A549 (cell line): ENCODE measurements at regions not wholly inside any gene's neighbourhood (a gene's known extent, or its start where the extent isn't known, plus 50 kb on each side); places are given as distances from the start of the nearest gene placed in this dataset.

Experiments
- CEBPB ChIP-seq, 2 experiments: fragments of >200 bp in 1 of 2; sonication (Bioruptor Twin) in 1 of 2; formaldehyde crosslinking in 1 of 2; IDR thresholded peaks; 2 replicates each; pipeline ENCODE4 v1.6.1; 2012 to 2016
- RAD21 ChIP-seq, 2 experiments: fragments of >200 bp in 1 of 2; sonication (Bioruptor Twin) in 1 of 2; formaldehyde crosslinking in 1 of 2; IDR thresholded peaks in 1 of 2; conservative IDR thresholded peaks in 1 of 2; 2 replicates in 1 of 2; 3 replicates in 1 of 2; pipeline ENCODE4 v1.6.1; 2012 to 2018; ENCODE audit warnings: inconsistent platforms in 1 of 2
- RFX5 ChIP-seq: fragments of 450-650 bp; IDR thresholded peaks from 2 replicates; pipeline ENCODE4 v1.7.1; 2014; ENCODE audit warnings: antibody characterized with exemption, mild to moderate bottlenecking, moderate library complexity
- SREBF2 ChIP-seq: fragments of 450-650 bp; IDR thresholded peaks from 2 replicates; pipeline ENCODE4 v1.6.1; 2014; ENCODE audit warnings: mild to moderate bottlenecking, moderate library complexity
- TF ChIP-seq, protein P1 (sequence below): fragments of >200 bp; sonication (Bioruptor Twin); formaldehyde crosslinking; IDR thresholded peaks from 3 replicates; pipeline ENCODE4 v1.5.1; 2016

DNA sequence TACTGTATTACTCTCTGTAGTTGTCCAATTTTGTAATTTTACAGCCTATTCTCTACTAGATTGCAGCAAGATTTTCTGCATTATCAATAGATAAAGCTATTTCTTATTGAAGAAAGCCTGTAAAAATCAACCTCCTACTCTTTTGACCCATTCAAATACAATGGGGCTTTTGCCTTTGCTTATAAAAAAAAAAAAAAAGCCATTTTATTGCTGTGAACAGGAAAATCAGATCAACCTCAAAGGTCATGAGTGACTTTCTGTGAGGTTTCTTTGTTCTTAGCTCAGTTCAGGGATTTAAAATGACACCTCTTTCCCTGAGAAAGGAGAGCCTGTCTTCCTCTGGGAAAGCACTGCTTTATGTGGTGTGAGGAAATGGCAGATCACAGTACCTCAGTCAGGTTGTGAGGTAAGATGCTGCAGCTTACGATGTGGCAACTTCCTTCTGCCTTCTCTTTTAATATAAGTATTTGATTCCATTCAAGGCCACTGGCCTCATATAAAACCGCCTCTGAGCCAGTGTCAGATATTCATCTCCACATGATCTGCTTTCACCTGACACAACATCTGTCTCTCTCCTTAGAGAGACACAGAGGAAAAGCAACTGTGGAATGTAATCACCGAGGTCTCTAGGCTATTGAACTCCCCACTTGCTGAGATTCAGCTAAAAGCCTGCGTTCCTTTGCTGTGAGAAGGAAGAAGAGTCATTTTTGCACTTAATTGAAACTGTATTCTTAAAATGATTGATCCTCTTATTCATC is 161.5 kb upstream of the MB21D2 start:
- TF ChIP-seq, protein P1, sequence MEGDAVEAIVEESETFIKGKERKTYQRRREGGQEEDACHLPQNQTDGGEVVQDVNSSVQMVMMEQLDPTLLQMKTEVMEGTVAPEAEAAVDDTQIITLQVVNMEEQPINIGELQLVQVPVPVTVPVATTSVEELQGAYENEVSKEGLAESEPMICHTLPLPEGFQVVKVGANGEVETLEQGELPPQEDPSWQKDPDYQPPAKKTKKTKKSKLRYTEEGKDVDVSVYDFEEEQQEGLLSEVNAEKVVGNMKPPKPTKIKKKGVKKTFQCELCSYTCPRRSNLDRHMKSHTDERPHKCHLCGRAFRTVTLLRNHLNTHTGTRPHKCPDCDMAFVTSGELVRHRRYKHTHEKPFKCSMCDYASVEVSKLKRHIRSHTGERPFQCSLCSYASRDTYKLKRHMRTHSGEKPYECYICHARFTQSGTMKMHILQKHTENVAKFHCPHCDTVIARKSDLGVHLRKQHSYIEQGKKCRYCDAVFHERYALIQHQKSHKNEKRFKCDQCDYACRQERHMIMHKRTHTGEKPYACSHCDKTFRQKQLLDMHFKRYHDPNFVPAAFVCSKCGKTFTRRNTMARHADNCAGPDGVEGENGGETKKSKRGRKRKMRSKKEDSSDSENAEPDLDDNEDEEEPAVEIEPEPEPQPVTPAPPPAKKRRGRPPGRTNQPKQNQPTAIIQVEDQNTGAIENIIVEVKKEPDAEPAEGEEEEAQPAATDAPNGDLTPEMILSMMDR: no peak
- TF ChIP-seq RAD21 (conservative IDR thresholded peaks at IDR 0.05 in 1 of 2, IDR thresholded peaks at IDR 0.05 in 1 of 2) (no peak), CEBPB (IDR thresholded peaks at IDR 0.05) (no peak), RFX5 (no peak), SREBF2 (no peak)
